ENCODE measurements at regions not wholly inside any gene's neighbourhood (a gene's known extent, or its start where the extent isn't known, plus 50 kb on each side); places are given as distances from the start of the nearest gene placed in this dataset.

DNA sequence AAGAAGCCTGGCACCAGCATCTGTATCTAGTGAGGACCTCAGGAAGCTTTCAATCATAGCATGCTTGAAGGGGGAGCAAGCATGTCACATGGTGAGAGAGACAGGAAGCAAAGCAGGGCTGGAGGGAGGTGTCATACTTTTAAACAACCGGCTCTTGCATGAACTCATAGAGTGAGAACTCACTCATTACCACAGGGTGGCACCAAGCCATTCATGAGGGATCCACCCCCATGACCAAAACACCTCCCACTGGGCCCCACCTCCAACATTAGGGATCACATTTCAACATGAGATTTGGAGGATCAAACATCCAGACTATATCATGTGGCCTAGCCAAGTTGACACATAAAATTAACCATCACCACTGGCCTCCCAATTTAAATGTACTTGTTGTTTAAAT lies 125.1 kb upstream of the KCND3 start:
- TF ChIP-seq CTCF (IDR thresholded peaks at IDR 0.05) (no peak), POLR2A (IDR thresholded peaks at IDR 0.05) (no peak)

Data from suprapubic skin (tissue), 3 donors.